ENCODE measurements at regions not wholly inside any gene's neighbourhood (a gene's known extent, or its start where the extent isn't known, plus 50 kb on each side); places are given as distances from the start of the nearest gene placed in this dataset.

DNA sequence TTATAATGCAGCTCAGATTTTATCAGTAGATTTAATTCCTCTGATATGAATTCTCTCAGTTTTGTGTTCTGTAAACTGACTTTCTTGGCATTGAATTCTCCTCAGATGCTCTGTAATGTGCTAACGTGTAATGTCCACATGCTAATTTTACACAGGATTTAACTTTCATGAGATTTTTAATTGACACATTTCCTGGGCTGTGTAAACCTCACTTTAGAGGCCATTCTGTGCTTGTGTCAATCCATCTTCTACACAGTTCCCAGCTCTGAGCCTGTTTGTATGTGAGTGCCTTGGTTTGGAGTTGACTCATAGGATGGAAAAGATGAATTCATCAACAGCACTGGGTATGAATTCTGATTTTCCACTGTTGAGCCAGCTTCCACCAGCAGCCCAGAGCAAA is 476.7 kb upstream of the GCFC2 start:
- ATAC-seq (no peak), DNase-seq (ENCODE audit: low spot score) (no peak)
- Mint-ChIP-seq H3K36me3 (no peaks in the 10 kb centered on the region), H3K4me3 (no peak overlapping the region), H3K27ac (no peak overlapping the region), H3K27me3 (ENCODE audit: low read depth) (no peaks in the 10 kb centered on the region), H3K4me1 (0 out of 2 replicates have a peak, but pooled peaks cover 4% of the 10 kb centered on the region), H3K9me3 (peaks cover 4% of the 10 kb centered on the region)
- ChIA-PET POLR2A (no interaction called here), CTCF (no interaction called here)
- no peak for TF ChIP-seq GRHL2 (CRISPR knock-in tag; IDR thresholded peaks at IDR 0.05; ENCODE audit: insufficient replicate concordance, severe bottlenecking)
- no peak for TF ChIP-seq ZNF121 (CRISPR knock-in tag; IDR thresholded peaks at IDR 0.05)
- TF ChIP-seq, protein P1, sequence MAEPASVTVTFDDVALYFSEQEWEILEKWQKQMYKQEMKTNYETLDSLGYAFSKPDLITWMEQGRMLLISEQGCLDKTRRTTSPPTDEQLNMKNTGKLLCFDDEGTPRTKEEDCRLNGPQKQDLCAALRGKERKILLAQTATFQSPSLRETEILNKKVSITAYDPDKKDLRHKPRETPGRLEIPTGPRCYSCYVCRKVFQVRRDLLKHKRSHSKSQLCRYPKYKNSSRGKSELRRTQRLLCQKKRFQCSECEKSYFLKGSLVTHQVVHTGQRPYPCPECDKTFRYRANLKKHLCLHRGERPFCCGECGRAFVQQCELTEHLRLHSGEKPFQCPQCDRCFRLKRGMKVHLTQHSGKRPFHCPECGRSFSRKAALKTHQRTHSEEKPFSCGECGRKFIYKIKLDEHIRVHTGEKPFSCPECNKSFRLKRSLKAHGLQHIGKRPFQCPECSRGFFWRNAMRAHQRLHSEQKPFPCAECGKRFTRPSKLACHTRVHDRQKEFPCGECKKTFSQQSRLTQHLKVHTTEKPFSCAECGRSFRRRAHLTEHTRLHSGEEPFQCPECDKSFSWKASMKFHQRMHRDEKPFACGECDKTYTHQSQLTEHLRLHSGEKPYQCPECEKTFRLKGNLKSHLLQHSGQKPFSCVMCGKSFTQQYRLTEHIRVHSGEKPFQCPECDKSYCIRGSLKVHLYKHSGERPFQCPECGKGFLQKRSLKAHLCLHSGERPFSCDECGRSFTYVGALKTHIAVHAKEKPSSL (CRISPR knock-in tag; conservative IDR thresholded peaks at IDR 0.05) = no peak
- no peak for TF ChIP-seq PRRX2 (CRISPR knock-in tag; IDR thresholded peaks at IDR 0.05)
- TF ChIP-seq SP1 (CRISPR knock-in tag; conservative IDR thresholded peaks at IDR 0.05) = no peak
- TF ChIP-seq, protein P2, sequence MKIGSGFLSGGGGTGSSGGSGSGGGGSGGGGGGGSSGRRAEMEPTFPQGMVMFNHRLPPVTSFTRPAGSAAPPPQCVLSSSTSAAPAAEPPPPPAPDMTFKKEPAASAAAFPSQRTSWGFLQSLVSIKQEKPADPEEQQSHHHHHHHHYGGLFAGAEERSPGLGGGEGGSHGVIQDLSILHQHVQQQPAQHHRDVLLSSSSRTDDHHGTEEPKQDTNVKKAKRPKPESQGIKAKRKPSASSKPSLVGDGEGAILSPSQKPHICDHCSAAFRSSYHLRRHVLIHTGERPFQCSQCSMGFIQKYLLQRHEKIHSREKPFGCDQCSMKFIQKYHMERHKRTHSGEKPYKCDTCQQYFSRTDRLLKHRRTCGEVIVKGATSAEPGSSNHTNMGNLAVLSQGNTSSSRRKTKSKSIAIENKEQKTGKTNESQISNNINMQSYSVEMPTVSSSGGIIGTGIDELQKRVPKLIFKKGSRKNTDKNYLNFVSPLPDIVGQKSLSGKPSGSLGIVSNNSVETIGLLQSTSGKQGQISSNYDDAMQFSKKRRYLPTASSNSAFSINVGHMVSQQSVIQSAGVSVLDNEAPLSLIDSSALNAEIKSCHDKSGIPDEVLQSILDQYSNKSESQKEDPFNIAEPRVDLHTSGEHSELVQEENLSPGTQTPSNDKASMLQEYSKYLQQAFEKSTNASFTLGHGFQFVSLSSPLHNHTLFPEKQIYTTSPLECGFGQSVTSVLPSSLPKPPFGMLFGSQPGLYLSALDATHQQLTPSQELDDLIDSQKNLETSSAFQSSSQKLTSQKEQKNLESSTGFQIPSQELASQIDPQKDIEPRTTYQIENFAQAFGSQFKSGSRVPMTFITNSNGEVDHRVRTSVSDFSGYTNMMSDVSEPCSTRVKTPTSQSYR (CRISPR knock-in tag; IDR thresholded peaks at IDR 0.05) = no peak
- TF ChIP-seq NFATC4 (CRISPR knock-in tag; IDR thresholded peaks at IDR 0.05) = no peak
- no peak for TF ChIP-seq FOXK1 (CRISPR knock-in tag; IDR thresholded peaks at IDR 0.05)
- TF ChIP-seq, protein P3, sequence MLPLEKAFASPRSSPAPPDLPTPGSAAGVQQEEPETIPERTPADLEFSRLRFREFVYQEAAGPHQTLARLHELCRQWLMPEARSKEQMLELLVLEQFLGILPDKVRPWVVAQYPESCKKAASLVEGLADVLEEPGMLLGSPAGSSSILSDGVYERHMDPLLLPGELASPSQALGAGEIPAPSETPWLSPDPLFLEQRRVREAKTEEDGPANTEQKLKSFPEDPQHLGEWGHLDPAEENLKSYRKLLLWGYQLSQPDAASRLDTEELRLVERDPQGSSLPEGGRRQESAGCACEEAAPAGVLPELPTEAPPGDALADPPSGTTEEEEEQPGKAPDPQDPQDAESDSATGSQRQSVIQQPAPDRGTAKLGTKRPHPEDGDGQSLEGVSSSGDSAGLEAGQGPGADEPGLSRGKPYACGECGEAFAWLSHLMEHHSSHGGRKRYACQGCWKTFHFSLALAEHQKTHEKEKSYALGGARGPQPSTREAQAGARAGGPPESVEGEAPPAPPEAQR (CRISPR knock-in tag; IDR thresholded peaks at IDR 0.05) = no peak
- no peak for TF ChIP-seq ESRRA (CRISPR knock-in tag; IDR thresholded peaks at IDR 0.05; ENCODE audit: borderline replicate concordance)
- TF ChIP-seq ZNF423 (CRISPR knock-in tag; IDR thresholded peaks at IDR 0.05) = no peak
- TF ChIP-seq, protein P4, sequence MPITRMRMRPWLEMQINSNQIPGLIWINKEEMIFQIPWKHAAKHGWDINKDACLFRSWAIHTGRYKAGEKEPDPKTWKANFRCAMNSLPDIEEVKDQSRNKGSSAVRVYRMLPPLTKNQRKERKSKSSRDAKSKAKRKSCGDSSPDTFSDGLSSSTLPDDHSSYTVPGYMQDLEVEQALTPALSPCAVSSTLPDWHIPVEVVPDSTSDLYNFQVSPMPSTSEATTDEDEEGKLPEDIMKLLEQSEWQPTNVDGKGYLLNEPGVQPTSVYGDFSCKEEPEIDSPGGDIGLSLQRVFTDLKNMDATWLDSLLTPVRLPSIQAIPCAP (CRISPR knock-in tag; IDR thresholded peaks at IDR 0.05) = no peak
- no peak for TF ChIP-seq FOXP1 (CRISPR knock-in tag; IDR thresholded peaks at IDR 0.05; ENCODE audit: borderline replicate concordance)
- TF ChIP-seq, protein P5, sequence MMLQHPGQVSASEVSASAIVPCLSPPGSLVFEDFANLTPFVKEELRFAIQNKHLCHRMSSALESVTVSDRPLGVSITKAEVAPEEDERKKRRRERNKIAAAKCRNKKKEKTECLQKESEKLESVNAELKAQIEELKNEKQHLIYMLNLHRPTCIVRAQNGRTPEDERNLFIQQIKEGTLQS (CRISPR knock-in tag; conservative IDR thresholded peaks at IDR 0.05) = no peak
- no peak for TF ChIP-seq NR1H2 (CRISPR knock-in tag; IDR thresholded peaks at IDR 0.05)
- no peak for TF ChIP-seq TEAD1 (CRISPR knock-in tag; IDR thresholded peaks at IDR 0.05)

DNA sequence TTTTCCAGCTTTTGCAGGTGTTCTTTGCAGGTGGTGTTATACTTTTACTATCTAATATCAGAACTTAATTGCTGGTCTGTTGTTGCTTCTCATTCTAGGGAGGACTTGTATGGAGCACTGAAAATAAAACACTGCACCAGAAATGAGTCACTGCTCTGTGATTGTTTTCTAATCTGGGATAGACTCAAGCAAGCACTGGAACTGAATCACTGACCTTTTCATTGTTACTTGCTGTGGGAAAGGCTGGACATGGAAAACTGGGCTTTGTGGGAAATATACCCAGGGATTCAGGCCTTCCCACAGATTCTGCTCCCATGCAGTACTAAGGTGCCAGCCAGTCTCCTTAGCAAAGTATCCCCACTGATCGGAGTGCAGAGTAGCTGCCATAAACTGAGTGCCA is 470.0 kb upstream of the GCFC2 start:
- Mint-ChIP-seq H3K9me3 (peaks cover 55% of the 10 kb centered on the region), H3K27ac (no peak overlapping the region), H3K36me3 (peaks cover 33% of the 10 kb centered on the region), H3K27me3 (ENCODE audit: low read depth) (no peaks in the 10 kb centered on the region; the same call in 1 of the 2 replicates), H3K4me1 (no peaks in the 10 kb centered on the region), H3K4me3 (no peak overlapping the region)
- TF ChIP-seq, protein P6, sequence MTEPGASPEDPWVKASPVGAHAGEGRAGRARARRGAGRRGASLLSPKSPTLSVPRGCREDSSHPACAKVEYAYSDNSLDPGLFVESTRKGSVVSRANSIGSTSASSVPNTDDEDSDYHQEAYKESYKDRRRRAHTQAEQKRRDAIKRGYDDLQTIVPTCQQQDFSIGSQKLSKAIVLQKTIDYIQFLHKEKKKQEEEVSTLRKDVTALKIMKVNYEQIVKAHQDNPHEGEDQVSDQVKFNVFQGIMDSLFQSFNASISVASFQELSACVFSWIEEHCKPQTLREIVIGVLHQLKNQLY (CRISPR knock-in tag; IDR thresholded peaks at IDR 0.05) = no peak
- TF ChIP-seq SMAD4 (CRISPR knock-in tag; IDR thresholded peaks at IDR 0.05) = no peak
- no peak for TF ChIP-seq RELA (CRISPR knock-in tag; IDR thresholded peaks at IDR 0.05; ENCODE audit: borderline replicate concordance)
- TF ChIP-seq, protein P7, sequence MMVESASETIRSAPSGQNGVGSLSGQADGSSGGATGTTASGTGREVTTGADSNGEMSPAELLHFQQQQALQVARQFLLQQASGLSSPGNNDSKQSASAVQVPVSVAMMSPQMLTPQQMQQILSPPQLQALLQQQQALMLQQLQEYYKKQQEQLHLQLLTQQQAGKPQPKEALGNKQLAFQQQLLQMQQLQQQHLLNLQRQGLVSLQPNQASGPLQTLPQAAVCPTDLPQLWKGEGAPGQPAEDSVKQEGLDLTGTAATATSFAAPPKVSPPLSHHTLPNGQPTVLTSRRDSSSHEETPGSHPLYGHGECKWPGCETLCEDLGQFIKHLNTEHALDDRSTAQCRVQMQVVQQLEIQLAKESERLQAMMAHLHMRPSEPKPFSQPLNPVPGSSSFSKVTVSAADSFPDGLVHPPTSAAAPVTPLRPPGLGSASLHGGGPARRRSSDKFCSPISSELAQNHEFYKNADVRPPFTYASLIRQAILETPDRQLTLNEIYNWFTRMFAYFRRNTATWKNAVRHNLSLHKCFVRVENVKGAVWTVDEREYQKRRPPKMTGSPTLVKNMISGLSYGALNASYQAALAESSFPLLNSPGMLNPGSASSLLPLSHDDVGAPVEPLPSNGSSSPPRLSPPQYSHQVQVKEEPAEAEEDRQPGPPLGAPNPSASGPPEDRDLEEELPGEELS (CRISPR knock-in tag; IDR thresholded peaks at IDR 0.05) = no peak
- TF ChIP-seq, protein P8, sequence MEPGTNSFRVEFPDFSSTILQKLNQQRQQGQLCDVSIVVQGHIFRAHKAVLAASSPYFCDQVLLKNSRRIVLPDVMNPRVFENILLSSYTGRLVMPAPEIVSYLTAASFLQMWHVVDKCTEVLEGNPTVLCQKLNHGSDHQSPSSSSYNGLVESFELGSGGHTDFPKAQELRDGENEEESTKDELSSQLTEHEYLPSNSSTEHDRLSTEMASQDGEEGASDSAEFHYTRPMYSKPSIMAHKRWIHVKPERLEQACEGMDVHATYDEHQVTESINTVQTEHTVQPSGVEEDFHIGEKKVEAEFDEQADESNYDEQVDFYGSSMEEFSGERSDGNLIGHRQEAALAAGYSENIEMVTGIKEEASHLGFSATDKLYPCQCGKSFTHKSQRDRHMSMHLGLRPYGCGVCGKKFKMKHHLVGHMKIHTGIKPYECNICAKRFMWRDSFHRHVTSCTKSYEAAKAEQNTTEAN (CRISPR knock-in tag; IDR thresholded peaks at IDR 0.05) = no peak
- no peak for TF ChIP-seq GRHL2 (CRISPR knock-in tag; IDR thresholded peaks at IDR 0.05; ENCODE audit: insufficient replicate concordance, severe bottlenecking)
- no peak for TF ChIP-seq ZNF423 (CRISPR knock-in tag; IDR thresholded peaks at IDR 0.05)
- TF ChIP-seq TCF7 (CRISPR knock-in tag; IDR thresholded peaks at IDR 0.05; ENCODE audit: low read depth) = no peak
- TF ChIP-seq FOXP1 (CRISPR knock-in tag; IDR thresholded peaks at IDR 0.05; ENCODE audit: borderline replicate concordance) = no peak
- TF ChIP-seq ATF1 (CRISPR knock-in tag; IDR thresholded peaks at IDR 0.05) = no peak
- ChIA-PET POLR2A (no interaction called here), CTCF (no interaction called here)
- no peak for DNase-seq (ENCODE audit: low spot score)
- ATAC-seq = no peak
